B cell (primary cell): ENCODE measurements at regions not wholly inside any gene's neighbourhood (a gene's known extent, or its start where the extent isn't known, plus 50 kb on each side); places are given as distances from the start of the nearest gene placed in this dataset.
"Not testable (repeated sequence)": the region's sequence is repeated elsewhere in the genome, so short reads cannot be mapped to it uniquely, and the experiment has no call there.

Experiments used
- ATAC-seq: fragments of 200-7000 bp; cut with Tn5 transposase; one replicate; pipeline ENCODE4 v1.10.0; 2021; ENCODE audit warnings: low read depth, mild to moderate bottlenecking, moderate number of reproducible peaks, moderate library complexity
- CTCF ChIA-PET: fragments of 350-600 bp; sonication (Branson Sonifier 250); formaldehyde crosslinking; loops from one replicate; lab custom pipeline; 2021; ENCODE audit warnings: antibody characterized with exemption, inconsistent platforms; lab: Charles Lee
- POLR2A ChIA-PET: fragments of 350-600 bp; sonication (Branson Sonifier 250); formaldehyde crosslinking; loops from one replicate; lab custom pipeline; 2021; ENCODE audit warnings: antibody characterized with exemption; lab: Charles Lee
- DNase-seq: peaks from one replicate; pipeline ENCODE4 v3.0.0; 2013
- H2AFZ ChIP-seq: 2 replicates; pipeline ENCODE4 v1.6.1; 2012; ENCODE audit warnings: mild to moderate bottlenecking, low read depth, low read length; ENCODE audit not compliant: insufficient read depth, poor library complexity, severe bottlenecking
- H3K27ac ChIP-seq, 2 donors: 1 replicate in 1 of 2; 2 replicates in 1 of 2; pipeline ENCODE4 v1.5.1; 2012 to 2013; ENCODE audit warnings: low read length in 2 of 2, mild to moderate bottlenecking in 2 of 2, moderate library complexity in 1 of 2
- H3K27me3 ChIP-seq, 4 experiments: fragments of 200-600 bp in 1 of 4; sonication (generic) in 1 of 4; replicated peaks in 1 of 4; 1 replicate in 2 of 4; 2 replicates in 2 of 4; pipeline versions ENCODE4 v1.6.1 to v1.7.0; 2013 to 2016; ENCODE audit warnings: low read length in 3 of 4, mild to moderate bottlenecking in 2 of 4, mixed read lengths in 1 of 4, moderate library complexity in 1 of 4; ENCODE audit not compliant: insufficient read depth in 4 of 4, control insufficient read depth in 3 of 4; ENCODE audit errors: control extremely low read depth in 1 of 4
- H3K36me3 ChIP-seq, 2 experiments: replicated peaks in 1 of 2; 1 replicate in 1 of 2; 2 replicates in 1 of 2; pipeline versions ENCODE4 v1.6.1 to v1.7.1; 2013; ENCODE audit warnings: low read length in 1 of 2; ENCODE audit not compliant: insufficient read depth in 2 of 2, control insufficient read depth in 1 of 2; ENCODE audit errors: control extremely low read depth in 1 of 2, extremely low read depth in 1 of 2
- H3K4me1 ChIP-seq, 2 donors: fragments of 200-600 bp in 1 of 2; sonication (generic) in 1 of 2; 1 replicate in 1 of 2; 2 replicates in 1 of 2; pipeline versions ENCODE4 v1.5.1 to v1.6.1; 2013 to 2017; ENCODE audit warnings: low read length in 2 of 2; ENCODE audit not compliant: control insufficient read depth in 2 of 2, insufficient read depth in 2 of 2
- H3K4me2 ChIP-seq: replicated peaks from 2 replicates; pipeline ENCODE3; 2012; ENCODE audit warnings: mild to moderate bottlenecking, low read depth, low read length; ENCODE audit not compliant: poor library complexity, severe bottlenecking
- H3K4me3 ChIP-seq, 5 experiments: fragments of 200-600 bp in 1 of 5; sonication (generic) in 1 of 5; 1 replicate in 3 of 5; 2 replicates in 2 of 5; pipeline versions ENCODE4 v1.5.1 to v1.7.0; 2011 to 2016; ENCODE audit warnings: low read length in 4 of 5, mild to moderate bottlenecking in 4 of 5, low read depth in 2 of 5, control low read depth in 1 of 5, moderate library complexity in 1 of 5; ENCODE audit not compliant: insufficient read depth in 1 of 5; ENCODE audit errors: control extremely low read depth in 1 of 5, extremely low read depth in 1 of 5
- H3K79me2 ChIP-seq: fragments of 200-600 bp; sonication (generic); one replicate; pipeline ENCODE4 v1.6.0; 2016; ENCODE audit warnings: low read length; ENCODE audit not compliant: control insufficient read depth, insufficient read depth
- H3K9ac ChIP-seq: fragments of 200-600 bp; sonication (generic); 2 replicates; pipeline ENCODE4 v1.6.1; 2017; ENCODE audit warnings: mild to moderate bottlenecking, low read length, moderate library complexity
- H3K9me3 ChIP-seq, 3 donors: one replicate each; pipeline versions ENCODE4 v1.6.1 to v1.7.1; 2013; ENCODE audit warnings: low read length in 2 of 3; ENCODE audit not compliant: control insufficient read depth in 2 of 3, insufficient read depth in 1 of 3; ENCODE audit errors: control extremely low read depth in 1 of 3
- H4K20me1 ChIP-seq: 2 replicates; pipeline ENCODE4 v1.6.0; 2012; ENCODE audit warnings: mild to moderate bottlenecking, low read length; ENCODE audit not compliant: insufficient read depth, control insufficient read depth, poor library complexity, severe bottlenecking
- H3K27ac Mint-ChIP-seq: one replicate; pipeline ENCODE4 v1.8.0; 2021; ENCODE audit warnings: mixed read lengths
- H3K27me3 Mint-ChIP-seq: one replicate; pipeline ENCODE4 v1.8.0; 2021; ENCODE audit warnings: mixed read lengths
- H3K4me1 Mint-ChIP-seq: one replicate; pipeline ENCODE4 v1.8.0; 2021; ENCODE audit warnings: mixed read lengths
- H3K4me3 Mint-ChIP-seq: one replicate; pipeline ENCODE4 v1.8.0; 2021; ENCODE audit warnings: mixed read lengths
- H3K9me3 Mint-ChIP-seq: one replicate; pipeline ENCODE4 v1.8.0; 2022; ENCODE audit warnings: mixed read lengths; ENCODE audit not compliant: insufficient read depth
- EZH2 ChIP-seq: IDR thresholded peaks from 2 replicates; pipeline ENCODE4 v1.6.1; 2012; ENCODE audit warnings: borderline replicate concordance, low read depth, mild to moderate bottlenecking, moderate library complexity, low read length; ENCODE audit not compliant: insufficient read depth, poor library complexity, severe bottlenecking
- whole genome bisulfite sequencing: methylation state at CpG from one replicate; pipeline ENCODE4 v1.1.5; 2013; ENCODE audit warnings: missing lambda C conversion rate; ENCODE audit not compliant: insufficient coverage; 5-methylcytosine and 5-hydroxymethylcytosine counted together
- intact Hi-C: fragments of 100-400 bp; cut with micrococcal nuclease; formaldehyde crosslinking; loops from one replicate; pipeline ENCODE4 v1.10.0; 2022
- TF ChIP-seq, protein P1 (sequence below): fragments of 200-600 bp; IDR thresholded peaks from one replicate; pipeline ENCODE4 v1.8.0; 2022; ENCODE audit warnings: antibody characterized with exemption, mild to moderate bottlenecking

DNA sequence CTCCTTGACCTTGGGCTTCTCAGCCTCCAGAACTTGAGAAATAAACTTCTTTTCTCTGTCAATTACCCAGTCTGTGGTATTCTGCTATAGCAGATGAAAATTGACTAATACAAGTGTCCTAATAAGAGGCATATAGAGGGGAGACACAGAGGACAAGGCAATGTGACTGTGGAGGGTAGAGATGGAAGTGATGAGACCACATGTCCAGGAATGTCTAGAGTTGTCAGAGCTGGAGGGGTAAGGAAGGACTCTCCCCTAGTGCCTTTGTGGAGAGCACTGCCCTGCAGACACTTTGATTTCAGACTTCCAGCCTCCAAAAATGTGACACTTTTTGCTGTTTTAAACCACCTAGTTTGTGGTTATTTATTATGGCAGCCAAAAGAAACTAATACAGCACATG is 74.4 kb downstream of the ACKR3 start:
- Histone ChIP-seq H3K4me1 (no peaks in the 10 kb centered on the region), H3K4me3 (no peak overlapping the region), H3K27ac (no peak overlapping the region), H3K79me2 (no peaks in the 10 kb centered on the region), H3K9ac (no peak overlapping the region), H3K27me3 (no peaks in the 10 kb centered on the region), H3K9me3 (peaks cover 0 to 8% (median 0%) of the 10 kb centered on the region in 3 donors), H3K4me2 (no peak overlapping the region), H2AFZ (no peak overlapping the region), H4K20me1 (no peaks in the 10 kb centered on the region), H3K36me3 (no peaks in the 10 kb centered on the region)
- Mint-ChIP-seq H3K27me3 (peaks cover 43% of the 10 kb centered on the region), H3K4me1 (no peaks in the 10 kb centered on the region), H3K27ac (no peak overlapping the region), H3K4me3 (no peak overlapping the region), H3K9me3 (no peaks in the 10 kb centered on the region)
- ATAC-seq (no peak), DNase-seq (no peak)
- CTCF ChIA-PET, result no interaction called here
- POLR2A ChIA-PET, result no interaction called here
- TF ChIP-seq EZH2, result no peak
- TF ChIP-seq, protein P1, sequence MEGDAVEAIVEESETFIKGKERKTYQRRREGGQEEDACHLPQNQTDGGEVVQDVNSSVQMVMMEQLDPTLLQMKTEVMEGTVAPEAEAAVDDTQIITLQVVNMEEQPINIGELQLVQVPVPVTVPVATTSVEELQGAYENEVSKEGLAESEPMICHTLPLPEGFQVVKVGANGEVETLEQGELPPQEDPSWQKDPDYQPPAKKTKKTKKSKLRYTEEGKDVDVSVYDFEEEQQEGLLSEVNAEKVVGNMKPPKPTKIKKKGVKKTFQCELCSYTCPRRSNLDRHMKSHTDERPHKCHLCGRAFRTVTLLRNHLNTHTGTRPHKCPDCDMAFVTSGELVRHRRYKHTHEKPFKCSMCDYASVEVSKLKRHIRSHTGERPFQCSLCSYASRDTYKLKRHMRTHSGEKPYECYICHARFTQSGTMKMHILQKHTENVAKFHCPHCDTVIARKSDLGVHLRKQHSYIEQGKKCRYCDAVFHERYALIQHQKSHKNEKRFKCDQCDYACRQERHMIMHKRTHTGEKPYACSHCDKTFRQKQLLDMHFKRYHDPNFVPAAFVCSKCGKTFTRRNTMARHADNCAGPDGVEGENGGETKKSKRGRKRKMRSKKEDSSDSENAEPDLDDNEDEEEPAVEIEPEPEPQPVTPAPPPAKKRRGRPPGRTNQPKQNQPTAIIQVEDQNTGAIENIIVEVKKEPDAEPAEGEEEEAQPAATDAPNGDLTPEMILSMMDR, result no peak
- intact Hi-C loops, result no loop called here

DNA sequence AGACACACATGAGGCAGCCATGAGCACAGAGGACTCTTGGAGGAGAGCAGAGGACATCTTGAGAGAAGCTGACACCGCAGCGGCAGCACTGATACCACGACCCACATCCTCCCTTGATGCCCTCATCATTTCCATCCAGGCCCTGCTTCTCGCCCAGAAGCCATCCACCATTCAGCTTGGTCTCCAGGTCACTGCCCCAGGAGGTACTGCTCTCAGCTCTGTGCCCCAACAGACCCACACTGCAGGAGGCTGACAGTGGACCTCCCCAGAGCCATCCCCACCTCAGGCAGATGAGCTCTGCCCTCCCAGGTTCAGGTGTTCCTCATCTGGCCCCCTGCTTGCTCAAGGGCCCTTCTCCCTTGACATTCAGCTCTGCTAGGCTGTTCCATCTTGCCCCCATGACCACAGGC is 74.9 kb downstream of the ACKR3 start:
- no peaks in the 10 kb centered on the region for H3K27me3 ChIP-seq
- Mint-ChIP-seq H3K27ac (no peak overlapping the region), H3K9me3 (no peaks in the 10 kb centered on the region), H3K4me3 (no peak overlapping the region), H3K4me1 (no peaks in the 10 kb centered on the region), H3K27me3 (peaks cover 41% of the 10 kb centered on the region)
- peaks cover 0 to 8% (median 0%) of the 10 kb centered on the region in 3 donors for H3K9me3 ChIP-seq
- no peak for ATAC-seq
- 38% methylated on average over 4 of the region's 4 CpGs for whole genome bisulfite sequencing
- TF ChIP-seq, protein P1, result no peak
- TF ChIP-seq EZH2, result no peak
- no peaks in the 10 kb centered on the region for H3K36me3 ChIP-seq
- no peak overlapping the region for H2AFZ ChIP-seq
- CTCF ChIA-PET, result no interaction called here
- no peaks in the 10 kb centered on the region for H4K20me1 ChIP-seq
- H3K27ac ChIP-seq, result no peak overlapping the region
- no peaks in the 10 kb centered on the region for H3K79me2 ChIP-seq
- no peak overlapping the region for H3K4me2 ChIP-seq
- intact Hi-C loops, result no loop called here
- POLR2A ChIA-PET, result no interaction called here
- H3K9ac ChIP-seq, result no peak overlapping the region
- no peak for DNase-seq
- no peak overlapping the region for H3K4me3 ChIP-seq
- H3K4me1 ChIP-seq, result no peaks in the 10 kb centered on the region

DNA sequence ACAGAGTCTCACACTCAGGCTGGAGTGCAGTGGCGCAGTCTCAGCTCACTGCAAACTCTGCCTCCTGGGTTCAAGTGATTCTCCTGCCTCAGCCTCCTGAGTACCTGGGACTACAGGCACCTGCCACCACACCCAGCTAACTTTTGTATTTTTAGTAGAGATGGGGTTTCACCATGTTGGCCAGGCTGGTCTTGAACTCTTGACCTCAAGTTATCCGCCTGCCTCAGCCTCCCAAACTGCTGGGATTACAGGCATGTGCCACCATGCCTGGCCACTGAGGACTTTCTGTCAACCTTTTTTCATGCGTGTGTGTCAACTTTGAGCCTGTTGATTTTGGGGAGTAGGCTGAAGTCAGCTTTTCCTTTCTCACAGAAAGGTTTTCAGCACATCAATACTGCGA is 75.5 kb downstream of the ACKR3 start:
- DNase-seq, CTCF ChIA-PET, H3K4me1 ChIP-seq, H3K4me3 Mint-ChIP-seq, H3K4me3 ChIP-seq, H3K4me1 Mint-ChIP-seq, H3K79me2 ChIP-seq, H3K4me2 ChIP-seq, H3K9me3 ChIP-seq, H3K27ac Mint-ChIP-seq, H3K36me3 ChIP-seq, ATAC-seq, H3K27me3 ChIP-seq, H3K9me3 Mint-ChIP-seq, H2AFZ ChIP-seq, H3K9ac ChIP-seq, intact Hi-C loops, POLR2A ChIA-PET, H4K20me1 ChIP-seq, H3K27ac ChIP-seq: not testable (repeated sequence)
- WGBS, result 88% methylated on average over 1 of the region's 4 CpGs
- H3K27me3 Mint-ChIP-seq, result peaks cover 46% of the 10 kb centered on the region
